ENCODE measurements at regions not wholly inside any gene's neighbourhood (a gene's known extent, or its start where the extent isn't known, plus 50 kb on each side); places are given as distances from the start of the nearest gene placed in this dataset.

GRCh38 chr6:144823131-144823530 lies 538.0 kb downstream of the UTRN start:
- TF ChIP-seq CTCF (IDR thresholded peaks at IDR 0.05) = no peak
- H3K4me1 ChIP-seq = no peaks in the 10 kb centered on the region
- H3K27me3 ChIP-seq (ENCODE audit: low read depth) = no peaks in the 10 kb centered on the region
- no peak overlapping the region for H3K4me3 ChIP-seq
- no peak for DNase-seq
- no peak for ATAC-seq
- no peaks in the 10 kb centered on the region for H3K9me3 ChIP-seq
- no peak overlapping the region for H3K27ac ChIP-seq
- intact Hi-C loops (cut with DNase I) = no loop called here
- H3K36me3 ChIP-seq = peaks cover 31% of the 10 kb centered on the region

DNA sequence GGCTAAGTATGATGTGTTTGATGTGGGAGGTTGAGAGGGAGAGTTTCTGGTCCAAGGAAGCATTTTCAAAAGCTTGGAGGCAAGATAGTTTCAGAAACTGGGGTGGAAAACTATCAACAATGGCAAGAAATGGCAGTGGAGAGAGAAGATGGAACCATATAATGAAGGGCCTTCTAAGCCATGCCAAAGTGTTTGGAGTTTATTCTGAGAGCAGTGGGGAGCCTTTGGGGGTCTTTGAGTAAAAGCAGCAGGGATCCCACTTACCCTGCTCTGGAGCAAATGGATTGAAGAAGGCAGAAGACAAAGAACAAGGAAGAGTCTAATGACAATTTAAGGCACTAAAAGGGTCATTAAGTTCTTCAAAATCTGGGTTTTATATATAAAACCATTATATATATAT lies 538.9 kb downstream of the UTRN start:
- Histone ChIP-seq H3K4me3 (no peak overlapping the region), H3K4me1 (no peaks in the 10 kb centered on the region), H3K27ac (no peak overlapping the region), H3K9me3 (no peaks in the 10 kb centered on the region), H3K27me3 (ENCODE audit: low read depth) (no peaks in the 10 kb centered on the region), H3K36me3 (peaks cover 39% of the 10 kb centered on the region)
- ATAC-seq (no peak), DNase-seq (no peak)
- no peak for TF ChIP-seq CTCF (IDR thresholded peaks at IDR 0.05)
- intact Hi-C loops (cut with DNase I) = no loop called here

DNA sequence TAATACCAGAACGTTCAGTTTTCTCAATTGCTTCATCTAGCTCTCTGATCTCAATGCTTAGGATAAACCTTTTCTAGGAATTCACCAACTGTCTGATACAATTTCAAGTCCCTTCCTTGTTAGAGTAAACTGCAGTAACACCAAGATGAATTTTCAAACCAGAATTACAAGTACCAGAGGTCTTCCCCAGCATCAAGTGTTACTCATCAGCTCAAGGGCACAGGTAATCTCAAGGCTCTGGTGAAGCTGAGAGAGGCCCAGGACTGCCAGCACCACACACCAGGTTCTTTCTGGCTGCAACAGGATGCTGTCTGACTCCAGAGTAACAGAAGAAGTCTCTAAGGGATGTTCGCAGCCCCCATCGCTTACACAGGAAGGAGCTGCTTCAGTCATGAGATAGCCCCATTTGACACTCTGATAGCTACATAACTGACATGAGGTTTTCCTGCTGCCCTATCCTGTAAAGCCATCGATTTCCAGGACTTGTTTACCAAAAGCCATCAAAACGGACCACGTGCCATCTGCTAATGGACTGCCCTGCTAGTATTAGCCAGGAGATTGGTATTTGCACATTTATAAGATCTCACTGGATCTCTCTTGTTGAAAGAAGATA lies 549.4 kb downstream of the UTRN start:
- DNase-seq (no peak), ATAC-seq (no peak)
- Histone ChIP-seq H3K27me3 (ENCODE audit: low read depth) (no peaks in the 10 kb centered on the region), H3K4me3 (no peak overlapping the region), H3K4me1 (no peaks in the 10 kb centered on the region), H3K27ac (no peak overlapping the region), H3K36me3 (peaks cover 90% of the 10 kb centered on the region), H3K9me3 (no peaks in the 10 kb centered on the region)
- intact Hi-C loops (cut with DNase I) = no loop called here
- TF ChIP-seq CTCF (IDR thresholded peaks at IDR 0.05) = no peak

DNA sequence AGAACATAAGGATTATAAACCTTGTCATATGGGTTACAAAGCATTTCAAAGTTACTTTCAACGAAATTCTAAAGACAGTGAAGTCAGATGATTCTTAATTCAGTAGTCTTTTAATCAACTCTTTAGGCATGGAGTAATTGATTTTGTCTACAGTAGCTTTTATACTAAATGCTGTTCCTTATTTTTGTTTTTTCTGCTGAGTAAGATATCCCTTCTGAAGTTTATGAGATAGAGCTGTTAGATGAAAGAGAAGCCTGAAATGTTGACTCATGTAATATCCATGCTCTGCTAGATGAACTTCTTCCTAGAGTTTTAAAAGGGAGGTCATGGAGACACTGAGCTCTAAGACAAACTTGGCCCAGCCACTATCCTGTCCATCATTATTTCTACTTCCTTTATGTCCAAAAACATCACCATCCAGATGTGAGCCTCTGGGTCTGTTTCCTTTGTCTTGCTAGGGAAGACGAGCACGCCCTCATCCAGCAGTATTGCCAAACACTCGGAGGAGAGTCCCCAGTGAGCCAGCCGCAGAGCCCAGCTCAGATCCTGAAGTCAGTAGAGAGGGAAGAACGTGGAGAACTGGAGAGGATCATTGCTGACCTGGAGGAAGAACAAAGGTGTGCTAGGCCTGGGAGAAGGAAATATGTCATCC lies 550.3 kb downstream of the UTRN start:
- H3K36me3 ChIP-seq = peaks cover 92% of the 10 kb centered on the region
- H3K27ac ChIP-seq = no peak overlapping the region
- DNase-seq = no peak
- H3K9me3 ChIP-seq = no peaks in the 10 kb centered on the region
- TF ChIP-seq CTCF (IDR thresholded peaks at IDR 0.05) = no peak
- H3K4me1 ChIP-seq = no peaks in the 10 kb centered on the region
- intact Hi-C loops (cut with DNase I) = no loop called here
- no peak for ATAC-seq
- H3K27me3 ChIP-seq (ENCODE audit: low read depth) = no peaks in the 10 kb centered on the region
- no peak overlapping the region for H3K4me3 ChIP-seq

DNA sequence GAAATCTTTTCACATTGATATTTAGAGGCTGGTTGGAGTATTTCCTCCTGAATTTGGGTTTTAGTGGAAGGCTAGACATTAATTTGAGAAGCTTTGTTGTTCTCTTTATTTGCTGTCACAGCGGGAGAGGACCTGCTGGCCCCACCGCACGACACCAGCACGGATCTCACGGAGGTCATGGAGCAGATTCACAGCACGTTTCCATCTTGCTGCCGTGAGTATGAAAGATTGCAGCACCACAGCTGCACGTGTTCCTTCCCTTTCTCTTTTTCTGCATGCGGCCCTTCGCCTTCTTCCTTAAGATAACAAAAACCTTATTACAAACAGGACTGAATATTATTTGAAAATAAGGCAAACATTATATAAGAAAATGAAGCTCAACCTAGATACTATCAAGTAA lies 555.5 kb downstream of the UTRN start:
- Histone ChIP-seq H3K4me1 (no peaks in the 10 kb centered on the region), H3K4me3 (no peak overlapping the region), H3K9me3 (no peaks in the 10 kb centered on the region), H3K27me3 (ENCODE audit: low read depth) (no peaks in the 10 kb centered on the region), H3K27ac (no peak overlapping the region), H3K36me3 (peaks cover 81% of the 10 kb centered on the region)
- ATAC-seq = no peak
- no peak for DNase-seq
- intact Hi-C loops (cut with DNase I) = no loop called here
- no peak for TF ChIP-seq CTCF (IDR thresholded peaks at IDR 0.05)
